Activated CD8-positive, alpha-beta memory T cell treated with anti-CD3 and anti-CD28 coated beads, Interleukin-2, amount 50 U/mL, for 48 hours (primary cell): ENCODE measurements at regions not wholly inside any gene's neighbourhood (a gene's known extent, or its start where the extent isn't known, plus 50 kb on each side); places are given as distances from the start of the nearest gene placed in this dataset.
"Not testable (repeated sequence)": the region's sequence is repeated elsewhere in the genome, so short reads cannot be mapped to it uniquely, and the experiment has no call there.

Experiments
- DNase-seq: peaks from one replicate; pipeline ENCODE4 v3.0.0-alpha.2; 2020

DNA sequence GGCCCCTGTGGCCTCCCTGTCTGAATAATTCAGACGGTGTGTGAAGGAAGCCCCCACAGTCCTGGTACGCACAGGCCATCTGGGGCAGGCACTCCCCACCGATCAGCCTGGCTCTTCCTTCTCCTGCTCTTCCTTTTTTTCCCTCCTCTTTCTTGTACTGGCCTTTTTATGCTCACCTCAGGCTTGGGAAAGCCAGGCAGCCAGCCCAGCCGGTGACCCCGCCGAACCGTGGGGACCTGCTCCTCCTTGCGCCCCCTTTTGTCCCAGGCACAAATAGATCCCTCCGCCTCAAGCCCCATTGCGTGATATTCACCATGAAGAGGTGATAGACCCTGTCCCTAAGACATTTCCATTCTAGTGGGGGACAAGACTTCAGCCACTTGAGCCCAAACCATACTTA lies 80.2 kb upstream of the BRD7 start:
- DNase-seq, result no peak

DNA sequence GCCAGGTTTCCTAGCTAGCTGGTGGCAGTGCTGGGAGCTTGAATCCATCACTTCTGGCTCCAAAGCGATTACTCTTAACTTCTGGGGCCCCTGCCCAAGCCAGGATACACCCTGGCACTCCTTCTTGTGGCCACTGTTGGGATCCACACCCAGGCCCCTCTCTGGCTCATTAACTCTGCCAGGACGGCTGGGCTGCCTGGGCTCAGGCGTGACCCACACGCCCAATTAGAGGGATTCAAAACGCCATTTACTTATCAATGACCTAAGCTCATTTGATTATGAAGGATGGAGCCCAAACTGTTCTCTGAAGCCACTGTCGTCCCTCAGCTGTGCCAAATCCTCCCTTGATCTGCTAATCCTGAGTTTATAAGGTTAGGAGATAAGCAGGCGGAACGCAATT lies 79.7 kb upstream of the BRD7 start:
- no peak for DNase-seq

DNA sequence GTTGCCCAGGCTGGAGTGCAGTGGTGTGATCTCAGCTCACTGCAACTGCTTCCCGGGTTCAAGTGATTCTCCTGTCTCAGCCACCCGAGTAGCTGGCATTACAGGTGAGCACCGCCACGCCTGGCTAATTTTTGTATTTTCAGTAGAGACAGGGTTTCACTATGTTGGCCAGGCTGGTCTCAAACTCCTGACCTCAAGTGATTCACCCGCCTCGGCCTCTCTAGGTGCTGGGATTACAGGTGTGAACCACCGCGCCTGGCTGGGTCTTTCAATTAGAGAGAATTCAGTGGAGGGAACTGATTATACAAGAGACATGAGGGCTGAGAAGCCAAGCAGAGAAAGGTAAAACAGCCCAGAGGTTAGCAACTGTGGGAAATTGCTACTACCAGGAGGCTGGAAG lies 78.6 kb upstream of the BRD7 start:
- not testable (repeated sequence) for DNase-seq

DNA sequence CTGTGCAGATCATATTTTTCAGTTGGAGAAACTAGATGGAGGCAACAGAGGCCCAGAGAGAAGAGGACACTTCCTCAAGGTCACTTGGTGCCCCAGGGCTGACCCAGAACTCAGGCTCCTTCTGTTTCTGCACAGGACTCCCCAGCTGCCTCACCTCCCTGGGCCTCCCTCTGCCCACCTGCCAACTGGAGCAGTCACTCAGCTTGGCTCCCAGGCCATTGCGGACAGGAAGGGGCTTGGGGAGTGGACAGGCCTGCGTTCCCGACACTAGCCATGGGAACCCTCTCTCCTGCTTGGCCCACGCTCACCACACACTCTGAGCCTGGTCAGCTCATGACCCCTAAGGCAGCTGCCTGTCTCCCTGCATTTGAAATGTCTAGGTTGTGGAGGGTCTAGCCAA lies 78.1 kb upstream of the BRD7 start:
- no peak for DNase-seq

DNA sequence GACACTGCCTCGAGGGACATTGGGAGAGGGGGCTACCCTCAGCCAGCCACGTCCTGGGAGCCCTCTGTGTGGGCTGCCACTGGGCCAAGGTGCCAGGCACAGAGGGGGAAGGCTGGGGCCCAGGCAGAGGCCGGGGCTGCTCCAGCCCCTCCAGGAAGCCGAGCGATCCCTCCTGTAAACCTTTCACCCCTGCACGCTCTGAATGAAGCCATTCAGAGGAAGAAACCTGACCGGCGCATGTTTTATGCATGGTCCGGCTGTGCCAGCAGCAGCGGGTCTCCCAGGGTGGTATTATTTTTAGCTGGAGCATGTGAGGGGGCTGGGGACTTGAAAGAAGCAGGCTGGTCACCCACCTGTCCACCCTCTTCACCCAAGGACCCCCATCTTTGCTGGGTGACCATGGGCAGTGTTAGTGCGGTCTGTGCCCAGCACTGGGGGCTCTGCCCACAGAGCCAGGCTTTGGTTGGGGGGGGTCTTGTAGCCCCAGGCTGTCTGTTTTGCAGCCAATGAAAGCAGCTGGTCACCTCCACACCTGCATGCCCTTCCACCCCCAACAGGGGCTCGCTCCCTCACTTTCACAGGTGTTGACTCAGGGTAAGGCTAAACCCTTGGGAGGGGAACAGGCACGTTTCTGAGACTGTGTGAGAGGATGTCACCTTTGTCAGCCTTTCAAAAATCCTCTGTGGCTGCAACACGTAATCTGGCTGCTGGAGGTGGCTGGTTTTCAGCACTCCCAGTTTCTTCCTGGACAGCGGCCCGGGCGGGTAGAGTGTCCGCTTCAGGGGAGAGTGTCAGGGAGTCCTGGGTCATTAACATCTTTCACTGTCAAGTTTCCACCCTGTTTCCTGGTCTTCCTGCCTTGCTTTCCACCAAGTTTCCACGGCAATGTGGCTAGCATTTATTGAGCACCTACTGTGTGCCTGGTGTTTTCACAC lies 77.1 kb upstream of the BRD7 start:
- DNase-seq, result no peak

DNA sequence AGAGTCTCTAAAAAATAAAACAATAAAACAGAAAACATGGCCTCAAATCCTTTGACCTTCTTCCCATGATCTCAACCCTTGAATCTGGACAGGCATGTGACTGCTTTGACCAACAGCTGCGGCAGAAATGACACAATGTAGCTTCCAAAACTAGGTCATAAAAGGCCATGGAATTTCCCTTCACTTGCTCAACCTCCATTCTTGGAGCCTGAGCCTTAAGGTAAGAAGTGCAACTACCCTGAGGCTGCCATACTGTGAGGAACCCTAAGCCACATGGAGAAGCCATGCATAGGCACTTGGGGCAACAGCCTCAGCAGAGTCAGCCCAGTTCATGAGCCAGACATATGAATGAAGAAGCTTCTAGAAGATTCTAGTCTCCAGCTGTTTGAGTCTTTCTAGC lies 75.7 kb upstream of the BRD7 start:
- DNase-seq, result no peak

DNA sequence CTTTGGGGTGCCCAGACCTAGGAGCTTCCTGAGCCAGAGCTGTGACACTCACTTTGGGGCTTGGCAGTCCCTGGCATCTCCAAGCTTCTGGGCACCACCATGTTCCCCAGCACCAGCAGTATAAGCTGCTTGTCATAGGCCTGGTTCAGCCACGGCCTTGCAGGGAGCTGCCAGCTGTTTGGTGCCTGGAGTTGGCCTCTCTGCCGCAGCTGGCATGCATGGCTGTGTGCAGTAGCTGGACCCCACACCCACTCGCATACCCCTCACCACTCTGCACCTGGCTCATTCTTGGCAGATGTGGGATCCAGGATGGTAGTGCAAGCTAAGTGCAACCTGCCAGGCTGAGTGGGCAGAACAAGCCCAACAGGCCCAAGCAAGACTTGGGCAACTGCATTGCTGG lies 73.4 kb upstream of the BRD7 start:
- DNase-seq, result peak; percentile 7

DNA sequence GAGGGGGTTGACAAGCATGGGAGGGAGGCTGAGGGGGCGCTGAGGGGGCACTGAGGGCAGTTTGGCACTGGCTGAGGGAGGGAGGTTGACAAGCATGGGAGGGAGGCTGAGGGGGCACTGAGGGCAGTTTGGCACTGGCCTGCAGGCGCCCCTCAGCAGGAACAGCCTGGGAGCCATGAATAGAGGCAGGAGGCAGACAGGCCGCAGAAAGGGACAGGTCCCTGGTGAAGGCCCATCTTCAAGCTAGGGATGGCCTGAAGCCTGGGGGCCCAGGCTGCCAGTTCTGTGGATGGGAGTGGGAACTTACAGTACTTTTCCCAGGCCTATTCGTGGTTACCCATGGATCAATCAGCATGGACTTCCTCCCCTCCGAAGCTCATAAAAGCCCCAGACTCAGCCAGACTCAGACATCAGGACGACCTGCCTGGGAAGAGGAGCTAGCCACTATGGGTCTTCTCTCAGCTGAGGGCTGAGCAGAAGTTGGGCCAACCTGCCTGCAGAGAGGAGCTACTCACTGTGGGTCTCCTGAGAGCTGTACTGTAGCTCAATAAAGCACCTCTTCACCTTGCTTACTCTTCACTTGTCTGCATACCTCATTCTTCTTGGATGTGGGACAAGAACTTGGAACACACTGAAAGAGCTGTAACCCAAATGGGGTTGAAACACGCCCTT lies 72.8 kb upstream of the BRD7 start:
- DNase-seq, result peak; percentile 12

DNA sequence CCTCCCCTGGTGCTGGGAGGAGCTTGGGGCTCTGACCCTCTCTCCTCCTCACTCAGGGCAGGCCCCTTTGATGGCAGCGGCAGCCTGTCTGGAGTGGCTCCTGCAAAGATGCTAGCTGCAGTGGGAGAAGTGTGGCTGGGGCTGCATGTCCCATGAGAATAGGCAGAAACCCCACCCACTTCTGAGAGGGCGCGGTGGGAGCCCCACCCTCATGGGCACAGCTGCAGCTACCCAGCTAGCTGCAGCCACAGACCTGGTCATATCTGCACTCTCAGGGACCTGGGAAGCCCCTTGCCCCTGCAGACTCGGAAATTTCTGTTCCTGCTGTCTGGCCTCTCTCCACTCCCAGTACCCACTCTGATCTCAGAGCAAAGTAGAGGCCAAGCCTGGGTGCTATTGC lies 72.2 kb upstream of the BRD7 start:
- DNase-seq, result peak; percentile 26

DNA sequence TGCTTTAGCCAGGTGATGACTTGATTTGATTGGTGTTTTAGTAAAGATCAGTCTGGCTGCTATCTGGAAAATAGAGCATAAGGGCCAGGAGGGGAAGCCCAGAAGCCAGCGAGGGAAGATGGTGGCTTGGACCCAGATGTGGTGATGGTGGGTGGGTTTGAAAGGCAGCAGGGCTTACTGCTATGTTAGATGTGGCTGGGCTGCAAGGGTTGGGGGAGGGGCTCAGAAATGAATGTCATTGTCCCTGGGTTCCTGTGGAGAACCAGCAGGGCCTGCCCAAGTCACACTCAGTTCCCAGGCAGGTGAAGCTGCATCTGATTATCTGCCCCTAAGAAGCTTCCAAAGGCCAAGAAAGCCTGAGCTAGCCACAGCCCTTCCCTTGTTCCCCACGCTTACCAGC lies 71.7 kb upstream of the BRD7 start:
- peak; percentile 26 for DNase-seq

DNA sequence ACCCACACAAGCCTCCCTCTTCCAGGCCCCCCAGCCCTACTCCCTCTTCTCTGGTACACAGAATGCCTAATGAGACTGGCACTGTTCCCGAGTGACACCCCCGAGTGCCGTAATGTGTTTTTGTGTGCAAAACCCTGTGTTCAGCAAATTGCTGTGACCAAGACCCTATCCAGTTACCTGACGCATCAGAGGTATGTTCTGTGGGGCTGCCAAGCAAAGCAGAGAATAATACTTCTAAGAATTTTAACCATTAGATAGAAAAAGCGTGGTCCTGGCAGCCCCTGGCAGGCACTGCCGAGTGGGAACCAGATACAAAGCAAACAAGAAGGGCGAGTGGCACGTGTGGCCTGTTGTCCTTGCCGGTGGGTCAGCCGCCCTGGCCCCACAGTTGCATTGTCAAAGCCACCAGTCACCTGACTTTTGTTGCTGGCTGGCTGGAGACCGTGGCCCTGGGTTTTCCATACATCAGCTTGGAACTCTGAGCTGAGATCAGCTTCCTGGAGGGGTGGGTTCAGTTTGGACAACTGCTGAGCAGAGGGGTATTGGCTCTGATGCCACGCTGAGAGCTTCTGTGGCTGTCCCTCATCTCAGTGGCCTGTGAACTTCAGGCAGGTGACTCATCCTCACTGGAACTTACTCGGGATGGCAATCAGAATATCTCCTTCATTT lies 69.1 kb upstream of the BRD7 start:
- DNase-seq, result no peak

DNA sequence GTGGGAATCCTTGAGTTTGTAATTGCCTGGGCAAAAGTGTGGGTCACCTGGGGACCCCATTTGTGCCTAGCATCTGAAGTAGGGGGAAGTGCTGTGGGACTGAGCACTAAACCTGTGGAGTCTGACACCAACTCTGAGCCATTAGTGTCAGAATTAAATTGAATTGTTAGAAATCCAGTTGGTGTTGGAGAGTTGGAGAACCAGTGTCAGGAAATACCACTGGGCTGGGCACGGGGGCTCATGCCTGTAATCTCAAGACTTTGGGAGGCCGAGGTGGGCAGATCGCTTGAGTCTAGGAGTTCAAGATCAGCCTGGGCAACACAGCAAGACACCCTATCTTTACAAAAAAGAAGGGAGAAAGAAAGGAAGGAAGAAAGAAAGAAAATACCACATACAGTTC lies 67.5 kb upstream of the BRD7 start:
- no peak for DNase-seq

DNA sequence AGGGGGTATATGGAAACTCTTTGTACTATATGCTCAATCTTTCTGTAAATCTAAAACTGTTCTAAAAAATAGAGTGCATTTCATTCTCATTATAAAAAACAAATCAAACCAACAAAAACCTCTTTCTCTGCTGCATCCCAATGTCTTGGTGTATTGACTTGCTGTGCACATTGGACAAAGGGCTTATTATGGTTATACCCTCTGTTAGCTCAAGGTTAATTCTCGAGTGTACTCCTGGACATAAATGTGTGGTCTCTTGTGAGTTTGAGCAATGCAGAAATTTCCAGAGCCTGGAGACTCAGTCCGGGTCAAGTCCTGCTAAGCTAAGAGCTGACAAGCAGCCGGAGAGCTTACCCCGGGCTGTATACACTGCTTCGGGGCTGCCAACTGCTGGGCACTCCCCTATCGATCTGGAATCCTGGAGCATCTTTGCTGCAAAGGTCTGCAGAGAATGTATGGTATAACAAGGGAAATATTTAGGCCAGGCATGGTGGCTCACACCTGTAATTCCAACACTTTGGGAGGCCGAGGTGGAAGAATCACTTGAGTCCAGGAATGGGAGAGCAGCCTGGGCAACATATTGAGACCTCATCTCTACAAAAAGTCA lies 66.2 kb upstream of the BRD7 start:
- DNase-seq, result no peak

DNA sequence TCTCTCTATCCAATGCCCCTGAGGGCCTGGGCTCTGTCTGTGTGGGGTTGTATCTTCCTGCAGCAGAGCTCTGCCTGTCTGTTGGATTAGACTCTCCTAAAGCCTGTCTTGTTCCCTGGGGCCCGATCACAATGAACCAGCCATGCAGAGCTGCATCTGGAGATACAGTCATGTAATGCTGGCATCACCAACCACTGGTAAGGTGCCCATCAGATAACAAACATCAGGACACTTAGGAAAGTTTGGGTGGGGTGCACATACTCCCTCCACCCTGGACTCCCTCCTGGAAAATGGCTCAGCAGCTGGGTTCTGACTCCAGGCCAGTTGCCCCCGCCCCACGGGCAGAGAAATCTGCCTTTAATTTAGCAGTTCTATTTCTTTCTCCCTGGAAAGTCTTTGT lies 61.3 kb upstream of the BRD7 start:
- no peak for DNase-seq

DNA sequence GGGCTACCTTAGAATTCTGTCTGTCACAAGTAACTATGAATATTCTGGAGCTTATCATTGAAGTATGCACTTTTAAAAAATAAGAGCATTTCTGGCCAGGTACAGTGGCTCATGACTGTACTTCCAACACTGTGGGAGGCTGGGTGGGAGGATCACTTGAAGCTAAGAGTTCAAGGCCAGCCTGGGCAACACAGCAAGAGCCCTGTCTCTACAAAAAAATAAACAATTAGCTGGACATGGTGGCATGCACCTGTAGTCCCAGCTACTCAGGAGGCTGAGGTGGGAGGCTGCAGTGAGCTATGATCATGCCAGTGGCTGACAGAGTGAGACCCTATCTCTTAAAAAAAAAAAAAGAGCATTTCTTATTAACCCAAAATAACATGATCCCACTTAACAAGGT lies 60.0 kb upstream of the BRD7 start:
- DNase-seq, result no peak

DNA sequence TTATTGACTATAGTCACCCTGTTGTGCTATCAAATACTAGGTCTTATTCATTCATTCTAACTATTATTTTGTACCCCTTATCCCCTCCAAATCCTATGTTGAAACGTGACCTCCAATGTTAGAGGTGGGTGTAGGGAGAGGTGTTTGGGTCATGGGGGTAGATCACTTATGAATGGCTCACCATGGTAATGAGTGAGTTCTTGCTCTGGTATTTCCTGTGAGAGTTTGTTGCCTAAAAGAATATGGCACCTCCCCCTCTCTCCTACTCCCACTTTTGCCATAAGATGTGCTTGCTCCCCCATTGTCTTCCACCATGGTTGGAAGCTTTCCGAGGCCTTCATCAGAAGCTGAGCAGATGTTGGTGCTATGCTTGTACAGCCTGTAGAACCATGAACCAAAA lies 59.3 kb upstream of the BRD7 start:
- DNase-seq, result no peak

DNA sequence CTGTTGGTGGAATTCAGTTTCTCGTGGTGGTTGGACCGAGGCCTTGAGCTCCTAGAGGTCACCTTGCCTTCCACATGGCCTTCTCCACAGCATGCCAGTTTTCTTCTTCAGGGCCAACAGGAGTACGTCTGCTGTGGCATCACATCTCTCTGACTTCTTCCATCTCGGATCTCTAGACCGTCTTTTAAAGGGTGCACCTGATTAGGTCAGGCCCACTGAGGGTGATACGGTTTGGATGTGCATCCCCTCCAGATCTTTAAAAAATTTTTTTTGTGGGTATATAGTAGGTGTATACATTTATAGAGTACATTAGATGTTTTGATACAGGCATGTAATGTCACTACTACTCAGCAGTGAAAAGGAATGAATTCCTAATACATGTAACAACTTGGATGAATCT lies 58.3 kb upstream of the BRD7 start:
- no peak for DNase-seq

DNA sequence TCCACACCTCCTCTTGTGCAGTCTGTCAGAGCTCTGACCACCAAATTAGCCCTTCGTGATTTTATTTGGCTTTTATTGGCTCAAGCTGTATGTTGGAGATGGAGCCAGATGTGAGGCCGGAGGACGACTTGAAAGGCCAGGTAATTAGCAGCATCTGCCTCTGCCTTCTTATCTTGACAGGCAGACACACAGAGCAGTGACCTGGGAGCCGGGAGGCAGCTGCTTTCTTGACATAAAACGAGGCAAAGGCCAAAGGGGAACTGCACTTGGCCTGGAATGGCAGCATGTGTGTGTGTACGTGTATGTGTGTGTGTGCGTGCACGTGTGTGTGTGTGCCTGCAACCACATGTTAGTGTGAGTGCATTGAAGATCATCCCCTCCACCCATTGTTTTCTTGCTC lies 56.9 kb upstream of the BRD7 start:
- DNase-seq, result no peak

DNA sequence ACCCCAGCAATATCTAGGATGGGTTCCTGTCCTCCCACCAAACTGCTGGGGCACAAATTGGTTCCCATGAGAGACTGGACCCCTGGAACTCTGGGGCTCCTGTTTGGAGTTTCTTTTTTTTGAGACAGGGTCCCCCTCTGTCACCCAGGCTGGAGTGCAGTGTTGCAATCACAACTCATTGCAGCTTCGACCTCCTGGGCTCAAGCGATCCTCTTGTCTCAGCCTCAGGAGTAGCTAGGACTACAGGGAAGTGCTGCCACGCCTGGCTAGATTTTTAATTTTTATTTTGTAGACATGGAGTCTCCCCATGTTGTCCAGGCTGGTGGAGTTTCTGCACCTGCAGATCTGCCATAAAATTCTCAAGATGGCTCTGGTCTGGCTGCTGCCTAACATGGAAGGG lies 56.3 kb upstream of the BRD7 start:
- no peak for DNase-seq

DNA sequence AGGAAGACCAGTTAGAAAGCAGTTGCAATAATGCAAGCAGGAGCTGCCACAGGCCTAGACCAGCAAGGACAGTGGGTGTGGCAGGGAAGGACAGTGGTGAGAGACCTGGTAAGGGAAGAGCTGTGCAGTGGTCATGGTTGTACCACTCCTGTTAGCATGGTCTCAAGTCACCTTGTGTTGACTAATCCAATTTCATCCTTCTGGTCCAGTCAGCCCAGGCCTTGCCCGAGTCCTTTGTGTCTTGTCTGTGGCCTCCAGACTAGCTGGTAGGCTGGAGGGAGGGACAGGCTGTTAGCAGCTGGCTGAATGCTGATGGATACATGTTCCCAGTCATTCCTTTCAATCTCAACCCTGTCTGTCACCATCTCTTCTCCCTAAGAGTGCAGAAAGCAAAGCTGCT lies 54.1 kb upstream of the BRD7 start:
- no peak for DNase-seq

DNA sequence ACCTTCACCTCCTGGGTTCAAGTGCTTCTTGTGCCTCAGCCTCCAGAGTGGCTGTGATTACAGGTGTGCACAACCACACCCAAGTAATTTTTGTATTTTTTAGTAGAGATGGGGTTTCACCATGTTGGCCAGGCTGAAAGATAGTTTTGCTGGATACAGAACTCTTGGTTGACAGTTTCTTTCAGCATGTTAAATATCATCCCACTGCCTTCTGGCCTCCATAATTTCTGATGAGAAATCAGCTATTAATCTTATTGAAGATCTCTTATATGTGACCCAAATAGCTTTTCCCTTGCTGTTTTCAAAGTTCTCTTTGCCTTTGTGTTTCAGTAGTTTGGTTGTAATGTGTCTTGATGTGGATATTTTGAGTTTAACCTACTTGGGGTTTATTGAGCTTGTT lies 50.3 kb upstream of the BRD7 start:
- no peak for DNase-seq
